ENCODE measurements at regions not wholly inside any gene's neighbourhood (a gene's known extent, or its start where the extent isn't known, plus 50 kb on each side); places are given as distances from the start of the nearest gene placed in this dataset.

DNA sequence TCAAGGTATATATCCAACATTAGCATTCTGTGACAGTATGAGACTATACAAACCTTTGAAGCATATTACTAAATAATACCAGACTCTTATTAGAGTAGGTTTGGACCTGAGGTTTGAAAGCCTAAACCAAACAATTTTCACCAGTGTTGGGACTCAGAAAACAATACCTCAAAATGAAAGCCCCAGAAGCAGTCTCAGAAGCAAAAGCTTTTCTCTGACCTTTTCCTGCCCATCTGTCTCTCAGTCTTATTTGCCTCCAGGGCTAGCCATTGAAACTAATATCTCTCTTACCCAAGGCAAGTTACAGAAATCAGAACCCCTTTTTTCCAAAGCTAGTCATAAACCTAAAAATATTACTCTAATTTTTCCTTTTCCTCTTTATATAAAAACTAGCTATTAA is 163.3 kb downstream of the PTCHD1 start:
- no peak overlapping the region for H3K14ac ChIP-seq (ENCODE audit: insufficient read length)
- H3K27ac ChIP-seq (ENCODE audit: low read depth, low read length), result no peak overlapping the region
- no peak overlapping the region for H3K23ac ChIP-seq (ENCODE audit: insufficient read length)
- no peaks in the 10 kb centered on the region for H4K20me1 ChIP-seq (replicated peaks in 1 of 2; ENCODE audit: control insufficient read depth in 1 of 2, insufficient read depth in 2 of 2, low read length in 2 of 2)
- H2AFZ ChIP-seq (ENCODE audit: low read length), result no peak overlapping the region
- no peak overlapping the region for H4K5ac ChIP-seq (ENCODE audit: insufficient read length, low read depth, low read length)
- no peak overlapping the region for H2BK120ac ChIP-seq (replicated peaks; ENCODE audit: low read depth, low read length)
- no peak overlapping the region for H3K56ac ChIP-seq (replicated peaks; ENCODE audit: insufficient read length, low read depth, low read length)
- CTCF ChIA-PET (ENCODE audit: partially characterized antibody), result no interaction called here
- no peaks in the 10 kb centered on the region for H3K4me1 ChIP-seq (replicated peaks in 1 of 4; ENCODE audit: control insufficient read depth in 3 of 4, insufficient read depth in 4 of 4, low read length in 3 of 4)
- no peaks in the 10 kb centered on the region for H3K9me3 ChIP-seq (ENCODE audit: insufficient read depth in 2 of 2, low read depth in 1 of 2, low read length in 1 of 2)
- no peak overlapping the region for H3K9ac ChIP-seq (replicated peaks in 1 of 4; ENCODE audit: extremely low read depth in 1 of 4, low read depth in 3 of 4, low read length in 3 of 4)
- DNase-seq (ENCODE audit: low read depth in 1 of 2, low spot score in 2 of 2) (no peak), FAIRE-seq (no peak)
- no peaks in the 10 kb centered on the region for H3K27me3 ChIP-seq (replicated peaks in 1 of 4; ENCODE audit: control insufficient read depth in 3 of 4, extremely low read depth in 1 of 4, insufficient read depth in 3 of 4, low read length in 3 of 4)
- no peak overlapping the region for H3K4me3 ChIP-seq (ENCODE audit: extremely low read depth in 1 of 4, insufficient read depth in 2 of 4, low read depth in 3 of 4, low read length in 4 of 4)
- no peak overlapping the region for H3K4ac ChIP-seq (replicated peaks; ENCODE audit: insufficient read length, low read depth, low read length)
- no peak overlapping the region for H2BK5ac ChIP-seq (ENCODE audit: low read depth, low read length)
- TF ChIP-seq EP300 (IDR thresholded peaks at IDR 0.05; ENCODE audit: borderline replicate concordance in 1 of 2, low read depth in 2 of 2, low read length in 2 of 2) (no peak), TAF1 (IDR thresholded peaks at IDR 0.05; ENCODE audit: low read depth, low read length) (no peak), SAP30 (IDR thresholded peaks at IDR 0.05; ENCODE audit: insufficient read depth, insufficient replicate concordance, low read length) (no peak), EZH2 (IDR thresholded peaks at IDR 0.05; ENCODE audit: low read depth, low read length, severe bottlenecking) (no peak), SP1 (IDR thresholded peaks at IDR 0.05; ENCODE audit: low read depth, low read length) (no peak), PHF8 (conservative IDR thresholded peaks at IDR 0.05; ENCODE audit: low read depth, low read length) (no peak), RFX5 (IDR thresholded peaks at IDR 0.05; ENCODE audit: borderline replicate concordance, low read depth, low read length) (no peak), MAFK (IDR thresholded peaks at IDR 0.05; ENCODE audit: low read depth, low read length) (no peak), SIN3A (conservative IDR thresholded peaks at IDR 0.05 in 1 of 2, IDR thresholded peaks at IDR 0.05 in 1 of 2; ENCODE audit: low read depth in 1 of 2, low read length in 2 of 2) (no peak), CHD2 (IDR thresholded peaks at IDR 0.05; ENCODE audit: low read length) (no peak)
- TF ChIP-seq, protein P1, sequence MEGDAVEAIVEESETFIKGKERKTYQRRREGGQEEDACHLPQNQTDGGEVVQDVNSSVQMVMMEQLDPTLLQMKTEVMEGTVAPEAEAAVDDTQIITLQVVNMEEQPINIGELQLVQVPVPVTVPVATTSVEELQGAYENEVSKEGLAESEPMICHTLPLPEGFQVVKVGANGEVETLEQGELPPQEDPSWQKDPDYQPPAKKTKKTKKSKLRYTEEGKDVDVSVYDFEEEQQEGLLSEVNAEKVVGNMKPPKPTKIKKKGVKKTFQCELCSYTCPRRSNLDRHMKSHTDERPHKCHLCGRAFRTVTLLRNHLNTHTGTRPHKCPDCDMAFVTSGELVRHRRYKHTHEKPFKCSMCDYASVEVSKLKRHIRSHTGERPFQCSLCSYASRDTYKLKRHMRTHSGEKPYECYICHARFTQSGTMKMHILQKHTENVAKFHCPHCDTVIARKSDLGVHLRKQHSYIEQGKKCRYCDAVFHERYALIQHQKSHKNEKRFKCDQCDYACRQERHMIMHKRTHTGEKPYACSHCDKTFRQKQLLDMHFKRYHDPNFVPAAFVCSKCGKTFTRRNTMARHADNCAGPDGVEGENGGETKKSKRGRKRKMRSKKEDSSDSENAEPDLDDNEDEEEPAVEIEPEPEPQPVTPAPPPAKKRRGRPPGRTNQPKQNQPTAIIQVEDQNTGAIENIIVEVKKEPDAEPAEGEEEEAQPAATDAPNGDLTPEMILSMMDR (IDR thresholded peaks at IDR 0.05; ENCODE audit: control extremely low read depth in 1 of 3, insufficient read depth in 1 of 3, low read depth in 1 of 3, low read length in 3 of 3), result no peak
- H4K8ac ChIP-seq (ENCODE audit: extremely low read depth, insufficient read depth, low read length), result no peak overlapping the region
- H3K79me1 ChIP-seq (ENCODE audit: low read depth, low read length), result no peaks in the 10 kb centered on the region
- H2BK15ac ChIP-seq (ENCODE audit: low read length), result no peak overlapping the region
- H3K18ac ChIP-seq (ENCODE audit: extremely low read depth, low read length), result no peak overlapping the region
- H3K36me3 ChIP-seq (ENCODE audit: control insufficient read depth in 2 of 4, insufficient read depth in 4 of 4, low read length in 3 of 4), result no peaks in the 10 kb centered on the region
- no peak overlapping the region for H4K91ac ChIP-seq (replicated peaks; ENCODE audit: insufficient read length, low read length)
- no peak overlapping the region for H2BK12ac ChIP-seq (ENCODE audit: low read depth, low read length)
- no peaks in the 10 kb centered on the region for H3K79me2 ChIP-seq (ENCODE audit: control insufficient read depth in 1 of 2, insufficient read depth in 2 of 2, low read length in 2 of 2)
- H3K23me2 ChIP-seq (ENCODE audit: low read depth, low read length), result no peaks in the 10 kb centered on the region
- no peak overlapping the region for H2AK5ac ChIP-seq (ENCODE audit: low read depth, low read length)
- no peak overlapping the region for H3K4me2 ChIP-seq (ENCODE audit: insufficient read depth in 1 of 2, low read depth in 2 of 2, low read length in 2 of 2)
- POLR2A ChIA-PET (ENCODE audit: partially characterized antibody), result interaction anchor here (0.6 to 1.0 kb wide), 2 partner anchors 9 to 148 kb away, joined by 3 read pairs; no protein-coding TSS in a partner anchor
- H2BK20ac ChIP-seq (ENCODE audit: low read length), result no peak overlapping the region
